Smooth muscle cell of the brain vasculature (primary cell): ENCODE measurements at regions not wholly inside any gene's neighbourhood (a gene's known extent, or its start where the extent isn't known, plus 50 kb on each side); places are given as distances from the start of the nearest gene placed in this dataset.
"Not testable (repeated sequence)": the region's sequence is repeated elsewhere in the genome, so short reads cannot be mapped to it uniquely, and the experiment has no call there.

Experiments used
- DNase-seq: peaks from one replicate; pipeline ENCODE4 v3.0.0-alpha.2; 2012; ENCODE audit warnings: low read depth, low spot score

DNA sequence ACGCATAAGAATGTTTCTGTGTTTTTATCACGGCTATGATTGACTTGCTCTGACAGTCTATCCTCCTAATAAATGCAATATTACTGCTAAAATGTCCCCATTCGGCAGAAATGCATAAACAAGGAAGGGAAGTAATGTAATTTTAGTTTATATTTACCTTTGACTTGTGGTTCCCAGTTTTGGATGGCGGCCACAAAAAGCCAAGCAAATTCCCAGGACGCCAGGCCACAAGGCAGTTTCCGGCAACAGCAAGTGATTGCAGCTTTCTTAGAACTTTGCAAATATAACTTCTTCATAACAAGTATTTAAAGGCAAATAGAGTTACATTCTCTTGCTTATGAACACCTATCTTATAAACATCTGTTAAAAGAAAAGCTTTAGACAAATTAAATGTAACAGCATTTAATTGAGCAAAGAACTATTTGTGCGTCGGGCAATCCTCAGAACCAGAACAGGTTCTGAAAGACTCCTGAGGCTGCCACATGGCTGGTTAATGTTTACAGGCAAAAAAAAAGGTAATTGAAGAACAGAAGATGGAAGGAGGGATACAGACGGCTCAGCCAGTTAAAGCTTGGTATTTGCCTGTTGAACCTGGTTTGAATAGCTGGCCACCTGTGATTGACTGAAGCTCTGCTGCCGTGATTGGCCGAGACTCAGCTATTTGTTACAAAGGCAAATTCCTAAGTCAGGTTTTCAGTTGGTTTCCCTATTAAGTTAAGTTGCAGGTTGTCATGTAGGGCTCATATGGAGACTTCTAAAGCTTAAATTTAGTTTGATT lies 80.8 kb downstream of the C21orf91 start:
- DNase-seq: peak; percentile 49

DNA sequence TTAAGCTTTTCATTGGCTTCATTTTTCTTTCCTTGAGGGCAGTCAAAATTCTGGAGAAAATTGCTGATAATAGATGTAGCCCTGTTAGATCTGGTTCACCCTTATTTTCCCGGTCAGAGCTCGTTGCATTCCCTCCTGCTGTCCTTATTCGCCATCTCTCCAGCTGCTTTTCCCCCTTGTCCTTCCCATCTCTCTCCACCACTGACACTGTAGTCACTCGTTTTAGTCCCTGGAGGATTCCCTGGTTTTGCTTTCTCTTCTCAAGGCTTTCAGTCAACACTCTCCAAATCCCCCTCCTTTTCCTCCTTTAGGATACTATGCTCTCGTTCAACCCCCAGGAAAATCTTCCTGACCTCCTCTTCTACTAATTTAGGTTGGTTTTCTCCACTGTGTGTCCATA lies 83.1 kb downstream of the C21orf91 start:
- no peak for DNase-seq

DNA sequence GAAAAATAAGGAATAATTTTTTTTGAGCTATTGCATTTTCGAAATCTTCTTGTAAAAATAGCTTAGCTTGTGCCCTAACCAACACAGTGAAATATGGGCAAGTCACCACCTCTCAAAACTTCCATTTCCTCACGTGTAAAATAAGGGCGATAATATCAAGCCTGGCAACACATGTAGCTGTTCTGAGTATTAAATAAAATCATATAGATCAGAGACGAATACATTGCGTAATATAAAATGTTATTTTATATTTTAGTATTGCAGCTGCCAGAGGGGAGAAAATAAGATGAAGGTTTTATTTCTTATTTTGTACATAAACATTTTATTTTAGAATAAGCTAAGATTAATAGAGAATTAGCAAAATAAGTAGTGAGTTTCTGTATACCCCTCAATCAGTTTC lies 85.9 kb downstream of the C21orf91 start:
- DNase-seq: no peak

DNA sequence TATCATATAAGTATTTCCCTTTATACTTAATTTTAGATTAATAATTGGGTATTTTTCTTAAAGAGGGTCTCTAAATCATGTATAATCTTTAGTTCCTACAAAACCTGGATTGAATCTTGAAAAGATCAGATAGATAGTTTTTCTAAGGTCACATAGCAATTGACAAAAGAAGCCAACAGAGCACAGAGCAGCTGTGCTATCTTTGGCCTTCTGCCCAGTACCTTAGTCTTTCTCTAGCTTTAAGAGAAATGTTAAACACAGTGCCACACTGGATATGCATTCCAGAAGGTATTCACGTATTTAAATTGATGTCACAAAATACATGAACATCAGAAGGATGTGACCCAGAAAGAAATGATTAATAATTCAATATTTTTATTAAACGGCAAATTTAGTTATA lies 86.8 kb downstream of the C21orf91 start:
- peak; percentile 74 for DNase-seq

DNA sequence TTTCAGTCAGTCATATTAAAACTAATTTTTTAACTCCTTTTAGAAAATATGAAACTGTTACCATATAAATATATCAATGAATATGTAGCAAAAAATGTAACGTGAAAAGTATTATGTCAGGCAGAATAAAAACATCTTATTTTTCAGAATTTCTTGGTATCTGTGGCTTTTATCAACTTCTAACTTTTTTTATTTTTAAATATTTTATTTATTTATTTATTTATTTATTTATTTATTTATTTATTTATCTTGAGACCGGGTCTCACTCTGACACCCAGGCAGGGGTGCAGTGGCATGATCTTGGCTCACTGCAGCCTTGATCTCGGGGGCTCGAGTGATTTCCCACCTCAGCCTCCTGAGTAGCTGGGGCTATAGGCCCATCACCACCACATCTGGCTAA lies 87.6 kb downstream of the C21orf91 start:
- no peak for DNase-seq

DNA sequence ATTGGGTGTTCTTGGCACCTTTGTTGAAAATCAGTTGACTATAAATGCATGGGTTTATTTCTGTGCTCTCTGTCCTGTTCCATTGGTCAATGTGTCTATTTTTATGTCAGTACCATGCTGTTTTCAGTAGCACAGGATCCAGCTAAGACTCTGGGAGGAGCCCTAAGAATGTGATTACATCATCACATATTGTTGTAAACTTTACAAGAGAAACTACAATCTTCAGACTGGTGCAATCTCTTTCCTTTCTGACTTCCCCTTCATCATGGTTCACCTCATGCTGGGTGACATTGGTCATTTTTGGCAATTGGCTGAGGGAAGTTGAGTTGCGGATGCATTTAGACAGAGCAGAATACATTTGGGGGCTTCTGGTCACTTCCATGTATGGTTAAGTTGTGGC lies 88.4 kb downstream of the C21orf91 start:
- DNase-seq: peak; percentile 39

DNA sequence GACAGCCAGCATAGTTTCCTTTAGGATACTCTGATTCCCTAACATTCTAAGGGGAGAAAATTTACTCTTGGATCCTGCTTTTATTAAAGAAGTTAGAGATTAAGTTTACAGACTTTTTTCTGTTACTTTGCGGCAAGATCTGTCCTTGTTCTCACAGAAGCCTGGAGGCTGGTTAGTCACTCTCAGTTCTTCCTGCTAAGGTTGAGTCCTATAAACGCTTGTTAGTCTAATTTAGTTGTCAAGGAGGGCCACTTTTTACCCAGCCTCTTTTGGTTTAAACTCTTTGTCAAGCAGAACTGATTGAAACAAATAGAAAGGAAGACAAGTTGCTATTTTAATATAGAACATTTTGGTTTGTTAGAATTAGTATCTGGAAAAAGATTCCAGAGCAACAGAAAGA lies 89.7 kb downstream of the C21orf91 start:
- DNase-seq: no peak

DNA sequence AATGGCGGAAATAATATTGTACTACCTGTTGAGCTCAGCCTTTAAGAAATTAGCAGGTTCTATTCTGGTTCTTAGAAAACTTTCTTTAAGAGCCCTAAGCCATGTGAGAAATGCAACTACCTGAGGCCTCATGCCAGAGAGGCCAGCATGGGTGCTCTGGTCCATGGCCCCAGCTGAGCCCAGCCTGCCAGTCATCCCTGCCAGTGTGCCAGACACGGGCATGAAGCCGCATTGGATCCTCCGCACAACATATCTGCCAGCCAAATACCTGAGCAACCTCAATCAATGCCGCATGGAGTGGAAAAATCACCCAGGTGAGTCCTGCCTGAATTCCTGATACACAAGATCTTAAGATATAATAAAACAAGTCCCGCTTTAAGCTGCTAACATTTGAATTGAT lies 91.8 kb downstream of the C21orf91 start:
- DNase-seq: no peak

DNA sequence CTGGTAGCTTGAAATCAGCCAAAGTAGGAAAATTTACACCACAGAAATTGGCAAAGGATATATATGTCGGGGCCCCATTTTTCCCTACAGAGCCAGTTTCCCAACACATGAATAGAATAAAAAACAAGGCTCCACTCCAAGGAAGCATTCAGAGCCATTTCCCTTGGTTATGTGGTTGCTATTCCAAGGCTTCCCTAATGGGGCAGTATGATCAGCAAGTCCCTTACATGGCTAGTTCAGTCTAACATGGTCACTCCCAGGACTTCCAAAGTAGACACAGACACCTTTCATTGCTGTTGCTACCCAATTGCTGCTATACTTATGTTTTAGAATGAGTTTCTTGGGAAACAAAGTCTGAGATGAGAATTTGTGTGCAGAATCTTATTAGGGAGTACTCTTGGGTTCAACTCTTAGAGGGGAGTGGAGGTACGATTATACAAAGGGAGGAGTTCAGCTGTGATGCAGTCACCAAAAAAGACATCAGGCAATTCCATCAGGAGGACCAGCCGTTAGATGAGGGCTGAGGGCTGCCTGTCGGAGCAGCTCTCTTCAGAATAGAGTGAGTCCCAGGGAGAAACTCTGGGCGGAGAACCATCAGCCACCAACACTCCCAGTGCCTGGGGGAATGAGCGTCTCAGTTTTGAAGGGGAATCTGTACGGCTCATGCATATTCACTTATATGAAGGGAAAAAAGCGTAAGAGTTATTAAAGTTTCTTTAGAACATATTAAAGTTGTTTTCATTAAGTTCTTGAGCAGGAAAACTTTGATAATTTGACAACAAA lies 92.9 kb downstream of the C21orf91 start:
- DNase-seq: no peak

DNA sequence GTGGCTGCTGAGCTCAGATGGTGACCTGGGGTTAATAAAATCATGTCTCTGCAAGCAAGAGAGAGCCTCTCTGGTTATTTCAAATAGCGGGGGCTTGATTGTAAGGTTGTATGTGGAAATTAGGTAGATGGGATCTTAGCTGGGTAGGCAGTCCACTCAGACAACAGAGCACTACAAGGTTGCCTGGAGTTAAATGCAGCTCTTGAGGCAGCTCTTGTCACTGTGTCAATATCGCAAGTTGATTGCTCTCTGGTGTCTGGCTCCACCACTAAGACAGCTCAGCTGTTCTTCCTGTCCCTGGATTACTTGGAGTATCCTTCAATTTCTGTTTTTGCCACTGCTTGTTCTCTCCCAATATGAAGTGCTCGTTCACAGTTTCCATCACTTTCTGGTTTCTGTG lies 93.8 kb downstream of the C21orf91 start:
- no peak for DNase-seq

DNA sequence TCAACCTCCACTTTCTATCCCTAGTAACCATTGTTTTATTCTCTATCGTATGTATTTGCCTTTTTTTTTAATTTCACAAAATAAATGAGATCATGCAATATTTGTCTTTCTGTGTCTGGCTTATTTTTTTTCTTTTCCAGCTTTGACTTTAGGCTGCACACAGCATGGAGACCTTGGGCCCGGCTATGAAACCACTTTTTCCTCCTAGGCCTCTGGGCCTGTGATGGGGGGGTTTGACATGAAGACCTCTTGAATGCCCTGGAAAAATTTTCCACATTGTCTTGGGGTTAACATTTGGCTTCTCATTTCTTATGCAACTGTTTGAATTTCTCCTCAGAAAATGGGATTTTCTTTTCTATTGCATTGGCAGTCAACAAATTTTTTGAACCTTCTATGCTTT lies 100.2 kb upstream of the BTG3 start:
- DNase-seq: no peak

DNA sequence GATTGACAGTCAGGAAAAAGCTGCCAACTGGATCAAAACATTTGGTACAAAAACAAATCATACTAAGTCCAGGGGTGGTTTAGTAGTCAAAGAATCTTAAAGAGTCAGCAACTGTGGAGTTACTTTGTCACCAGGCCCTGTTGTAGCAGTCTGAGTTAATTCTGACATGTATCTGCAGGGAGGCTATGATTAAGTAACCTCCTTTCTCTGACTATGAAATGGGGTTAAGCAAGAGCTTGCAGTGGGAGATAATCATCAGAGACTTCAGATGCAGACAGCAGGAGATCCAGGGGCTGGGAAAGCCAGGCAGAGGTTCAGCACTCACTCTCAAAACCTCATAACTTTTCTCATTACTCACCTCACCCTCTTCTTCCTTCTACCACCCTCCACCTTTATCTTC lies 99.2 kb upstream of the BTG3 start:
- no peak for DNase-seq

DNA sequence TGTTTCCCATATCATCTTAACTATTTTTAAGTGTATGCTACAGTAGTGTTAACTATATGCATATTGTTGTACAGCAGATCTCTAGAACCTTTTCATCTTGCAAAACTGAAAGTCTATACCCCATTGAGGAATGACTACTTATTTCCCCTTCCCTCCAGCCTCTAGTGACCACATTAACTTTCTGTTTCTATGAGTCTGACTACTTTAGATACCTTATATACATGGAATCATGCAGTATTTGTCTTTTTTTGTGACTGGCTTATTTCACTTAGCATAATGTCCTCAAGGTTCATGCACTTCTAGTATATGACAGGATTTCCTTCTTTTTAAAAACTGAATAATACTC lies 96.5 kb upstream of the BTG3 start:
- DNase-seq: no peak

DNA sequence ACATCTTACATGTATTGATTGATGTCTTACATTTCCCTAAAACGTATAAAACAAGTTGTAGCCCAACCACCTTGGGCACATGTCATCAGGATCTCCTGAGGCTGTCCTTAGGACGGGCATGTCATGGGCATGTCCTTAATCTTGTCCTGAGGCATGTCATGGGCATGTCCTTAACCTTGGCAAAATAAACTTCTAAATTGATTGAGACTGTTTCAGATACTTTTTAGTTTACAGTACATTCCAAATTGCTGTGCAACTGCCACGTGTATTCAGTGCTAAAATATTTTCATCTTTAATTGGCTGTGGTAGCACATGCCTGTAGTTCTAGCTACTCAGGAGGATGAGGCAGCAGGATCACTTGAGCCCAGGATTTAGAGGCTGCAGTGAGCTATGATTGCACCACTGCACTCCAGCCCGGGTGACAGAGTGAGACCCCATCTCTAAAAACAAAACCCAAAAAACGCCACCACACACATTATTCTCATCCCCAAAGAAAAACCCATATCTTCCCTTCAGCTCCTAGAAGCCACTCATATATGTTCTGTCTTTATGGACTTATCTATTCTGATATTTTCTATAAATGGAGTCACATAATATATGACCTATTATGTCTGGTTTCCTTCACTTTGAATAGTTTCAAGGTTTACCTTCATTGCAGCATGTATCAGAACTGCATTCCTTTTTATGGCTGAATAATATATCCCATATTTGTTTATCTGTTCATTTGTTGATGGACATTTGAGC lies 96.0 kb upstream of the BTG3 start:
- no peak for DNase-seq

DNA sequence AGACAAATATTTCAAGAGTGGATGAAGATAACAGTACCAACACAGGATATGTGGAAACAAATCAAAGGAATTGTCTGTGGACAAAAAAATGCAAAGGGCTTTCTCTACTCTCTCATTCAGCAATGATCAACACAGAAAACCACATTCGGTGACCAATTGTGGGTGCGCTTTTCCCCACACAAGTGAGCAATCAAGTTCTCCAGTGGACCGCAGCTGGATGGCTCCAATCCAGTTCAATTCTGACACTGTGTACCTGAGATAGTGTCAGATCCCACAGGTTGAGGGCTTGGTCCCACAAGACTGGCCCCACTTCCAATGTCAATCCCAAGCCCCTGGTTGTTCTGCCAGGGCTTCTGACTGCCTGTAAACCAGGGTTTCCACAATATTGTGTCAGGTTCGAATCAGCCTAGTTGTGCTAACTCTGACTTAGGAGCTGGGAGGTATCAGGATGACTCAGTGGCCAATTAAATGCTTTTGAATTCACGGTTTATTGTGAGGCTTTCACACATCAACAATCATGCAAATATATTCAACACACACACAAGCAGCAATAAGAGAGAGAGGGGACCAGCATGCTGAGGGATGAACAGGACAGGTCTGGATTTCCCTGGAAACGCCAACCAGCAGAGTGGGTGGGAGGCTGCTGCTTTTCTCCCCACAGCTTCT lies 87.0 kb upstream of the BTG3 start:
- no peak for DNase-seq

DNA sequence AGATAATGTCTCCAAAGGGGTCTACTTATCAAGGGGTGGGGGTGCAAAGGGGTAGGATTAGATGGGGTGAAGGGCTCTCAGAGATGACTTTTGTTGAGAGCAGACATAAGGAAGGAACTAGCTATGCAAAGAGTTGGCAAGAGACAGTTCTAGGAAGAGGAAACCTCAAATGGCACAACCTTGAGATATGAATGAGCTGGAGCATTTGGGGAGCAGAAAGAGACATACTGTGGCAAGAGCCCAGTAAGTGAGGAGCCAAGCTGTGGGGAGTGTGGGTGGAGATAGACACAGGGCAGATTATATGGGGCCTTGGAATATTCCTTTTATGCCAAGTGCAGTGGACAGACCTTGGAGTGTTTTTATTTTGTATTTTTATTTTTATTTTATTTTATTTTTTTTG lies 84.8 kb upstream of the BTG3 start:
- no peak for DNase-seq

DNA sequence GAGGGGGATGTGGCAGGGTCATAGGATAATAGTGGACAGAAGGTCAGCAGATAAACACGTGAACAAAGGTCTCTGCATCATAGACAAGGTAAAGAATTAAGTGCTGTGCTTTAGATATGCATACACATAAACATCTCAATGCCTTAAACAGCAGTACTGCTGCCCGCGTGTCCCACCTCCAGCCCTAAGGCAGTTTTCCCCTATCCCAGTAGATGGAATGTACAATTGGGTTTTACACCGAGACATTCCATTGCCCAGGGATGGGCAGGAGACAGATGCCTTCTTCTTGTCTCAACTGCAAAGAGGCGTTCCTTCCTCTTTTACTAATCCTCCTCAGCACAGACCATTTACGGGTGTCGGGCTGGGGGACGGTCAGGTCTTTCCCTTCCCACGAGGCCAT lies 81.7 kb upstream of the BTG3 start:
- DNase-seq: not testable (repeated sequence)

DNA sequence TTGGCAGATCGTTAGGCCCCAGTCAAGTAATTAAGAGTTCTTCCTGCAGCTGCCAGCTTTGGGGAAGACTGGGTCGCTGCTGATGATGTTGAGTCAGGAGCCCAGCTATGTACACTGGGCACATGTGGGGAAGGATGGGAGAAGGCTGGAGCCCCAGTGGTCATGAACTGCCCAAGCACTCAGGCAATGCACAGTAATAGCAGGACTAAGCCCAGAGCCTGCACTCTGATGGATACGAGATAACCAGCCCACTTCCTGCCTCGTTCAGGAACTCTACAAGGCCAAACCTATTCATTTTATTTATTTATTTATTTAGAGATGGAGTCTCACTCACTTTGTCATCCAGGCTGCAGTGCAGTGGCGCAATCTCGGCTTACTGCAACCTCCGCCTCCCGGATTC lies 81.1 kb upstream of the BTG3 start:
- no peak for DNase-seq

DNA sequence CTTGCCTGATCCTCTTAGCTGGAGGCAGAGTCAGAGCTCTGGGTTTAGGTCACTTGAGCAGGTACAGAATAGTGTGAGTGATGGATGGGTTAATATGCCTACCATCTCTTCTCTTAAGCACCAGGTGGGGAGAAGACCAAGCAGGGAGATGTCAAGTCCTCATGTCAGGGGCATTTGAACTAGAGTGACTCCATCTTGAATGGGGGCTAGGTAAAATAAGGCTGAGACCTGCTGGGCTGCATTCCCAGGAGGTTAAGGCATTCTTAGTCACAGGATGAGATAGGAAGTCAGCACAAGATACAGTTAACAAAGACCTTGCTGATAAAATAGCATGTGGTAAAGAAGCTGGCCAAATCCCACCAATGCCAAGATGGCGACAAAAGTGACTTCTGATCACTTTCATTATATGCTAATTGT lies 77.4 kb upstream of the BTG3 start:
- DNase-seq: no peak

DNA sequence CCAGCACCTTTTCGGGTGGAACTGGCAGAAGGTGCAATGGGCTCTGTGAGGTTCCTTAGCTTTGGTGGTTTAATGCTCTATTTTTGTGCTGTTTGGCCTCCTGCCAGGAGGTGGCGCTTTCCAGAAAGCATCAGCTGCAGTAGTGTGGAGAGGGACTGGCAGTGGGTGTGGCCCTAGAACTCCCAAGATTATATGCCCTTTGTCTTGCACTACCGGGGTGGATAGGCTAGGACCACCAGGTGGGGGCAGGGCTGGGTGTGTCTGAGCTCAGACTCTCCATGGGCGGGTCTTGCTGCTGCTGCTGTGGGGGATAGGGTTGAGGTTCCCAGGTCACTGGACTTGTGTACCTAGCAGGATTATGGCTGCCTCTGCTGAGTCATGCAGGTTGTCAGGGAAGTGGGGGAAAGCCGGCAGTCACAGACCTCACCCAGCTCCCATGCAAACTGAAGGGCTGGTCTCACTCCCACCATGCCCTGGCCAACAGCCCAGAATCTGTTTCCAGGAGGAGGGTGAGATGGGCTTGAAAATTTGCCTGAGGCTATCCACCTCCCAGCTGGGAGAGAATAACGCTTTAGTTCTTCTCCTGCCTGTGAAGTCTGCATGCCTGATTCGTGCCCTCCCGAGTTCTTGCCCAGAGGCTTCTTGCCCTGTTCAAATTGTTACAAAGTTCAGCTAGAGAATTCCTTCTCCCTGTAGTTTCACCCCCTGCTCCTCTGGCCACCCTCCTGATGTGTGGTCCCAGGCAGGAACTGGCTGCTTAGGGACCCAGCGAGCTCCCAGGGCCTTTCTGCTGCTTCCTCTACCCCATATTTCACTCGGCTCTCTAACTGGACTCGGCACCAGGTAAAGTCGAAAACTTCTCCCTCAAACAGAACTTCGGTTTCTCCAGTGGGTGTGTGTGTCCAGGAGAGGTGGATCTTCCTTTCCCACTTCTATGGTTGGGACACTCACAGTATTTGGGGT lies 76.5 kb upstream of the BTG3 start:
- peak; percentile 21 for DNase-seq

DNA sequence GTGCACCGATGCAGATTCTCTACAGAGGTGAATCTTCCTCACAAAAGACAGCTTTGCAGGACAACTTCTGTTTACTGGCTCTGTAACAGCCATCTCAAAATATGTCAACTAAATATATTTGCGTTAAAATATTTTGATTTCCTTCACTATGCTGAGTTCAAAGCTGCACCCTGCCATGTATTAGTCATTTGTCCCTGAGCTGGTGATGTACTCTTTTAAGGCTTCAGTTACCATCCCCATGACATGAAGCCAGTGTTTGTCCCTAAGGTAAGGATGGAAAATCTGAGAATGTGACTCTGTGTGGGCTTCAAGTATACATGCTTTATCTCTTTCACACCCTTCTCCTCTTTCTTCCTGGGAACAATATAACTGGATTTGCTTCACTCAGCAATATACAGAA lies 70.2 kb upstream of the BTG3 start:
- no peak for DNase-seq
